HepG2 (cell line): ENCODE measurements at regions not wholly inside any gene's neighbourhood (a gene's known extent, or its start where the extent isn't known, plus 50 kb on each side); places are given as distances from the start of the nearest gene placed in this dataset.

Experiments used
- FOXK2 ChIP-seq: fragments of 450-650 bp; IDR thresholded peaks from 2 replicates; pipeline ENCODE4 v1.6.1; 2016
- HDAC1 ChIP-seq: sonication (generic); formaldehyde crosslinking; IDR thresholded peaks from 2 replicates; pipeline ENCODE4 v1.5.1; 2020; ENCODE audit warnings: mild to moderate bottlenecking, missing genetic modification reagents
- HNF4A ChIP-seq: sonication (generic); formaldehyde crosslinking; IDR thresholded peaks from 2 replicates; pipeline ENCODE4 v1.4.0; 2020; ENCODE audit warnings: missing genetic modification reagents
- KDM4B ChIP-seq: sonication (generic); formaldehyde crosslinking; IDR thresholded peaks from 2 replicates; pipeline ENCODE4 v1.4.0; 2020; ENCODE audit warnings: missing genetic modification reagents
- MED1 ChIP-seq: sonication (generic); formaldehyde crosslinking; IDR thresholded peaks from 2 replicates; pipeline ENCODE4 v1.4.0; 2020; ENCODE audit warnings: missing genetic modification reagents
- MYC ChIP-seq: sonication (generic); formaldehyde crosslinking; IDR thresholded peaks from 2 replicates; pipeline ENCODE4 v1.9.0; 2021; ENCODE audit warnings: missing genetic modification reagents, borderline replicate concordance
- NBN ChIP-seq: fragments of 450-650 bp; conservative IDR thresholded peaks from 2 replicates; pipeline ENCODE4 v1.6.1; 2017
- THYN1 ChIP-seq: sonication (generic); formaldehyde crosslinking; IDR thresholded peaks from 2 replicates; pipeline ENCODE4 v1.8.1; 2023; ENCODE audit warnings: low read depth, mild to moderate bottlenecking, moderate library complexity, missing genetic modification reagents, borderline replicate concordance
- ZNF451 ChIP-seq: sonication (generic); formaldehyde crosslinking; IDR thresholded peaks from 2 replicates; pipeline ENCODE4 v1.5.0; 2020; ENCODE audit warnings: mild to moderate bottlenecking, missing genetic modification reagents
- TF ChIP-seq, protein P1 (sequence below): IDR thresholded peaks from 2 replicates; pipeline ENCODE4 v1.6.1; 2012; ENCODE audit warnings: inconsistent platforms
- TF ChIP-seq, protein P2 (sequence below): sonication (generic); formaldehyde crosslinking; IDR thresholded peaks from one replicate; pipeline ENCODE4 v1.5.1; 2020; ENCODE audit warnings: mild to moderate bottlenecking, missing genetic modification reagents; ENCODE audit errors: not compliant biosample characterization
- TF ChIP-seq, protein P3 (sequence below): sonication (generic); formaldehyde crosslinking; IDR thresholded peaks from 2 replicates; pipeline ENCODE4 v1.5.0; 2020; ENCODE audit warnings: mild to moderate bottlenecking, missing genetic modification reagents
- TF ChIP-seq, protein P4 (sequence below): sonication (generic); formaldehyde crosslinking; conservative IDR thresholded peaks from 2 replicates; pipeline ENCODE4 v1.4.0; 2020; ENCODE audit warnings: missing genetic modification reagents
- TF ChIP-seq, protein P5 (sequence below): sonication (generic); formaldehyde crosslinking; IDR thresholded peaks from 2 replicates; pipeline ENCODE4; 2020; ENCODE audit warnings: missing genetic modification reagents, mild to moderate bottlenecking, borderline replicate concordance

DNA sequence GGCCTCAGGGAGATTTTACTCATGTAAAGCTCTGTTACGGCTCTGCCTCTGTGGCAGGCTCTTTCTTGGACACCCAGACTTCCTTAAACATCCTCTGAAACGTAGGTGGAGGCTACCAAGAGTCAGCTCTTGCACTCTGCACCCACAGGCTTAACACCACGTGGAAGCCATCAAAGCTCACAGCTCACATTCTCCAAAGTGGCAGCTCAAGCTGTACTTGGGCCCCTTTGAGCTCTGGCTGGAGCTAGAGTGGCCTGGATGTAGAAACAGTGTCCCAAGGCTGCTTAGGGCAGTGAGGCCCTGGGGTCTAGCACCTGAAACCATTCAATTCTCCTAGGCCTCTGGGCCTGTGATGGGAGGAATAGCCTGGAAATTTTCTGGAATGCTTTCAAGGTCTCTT is 155.3 kb upstream of the CDKN3 start (continued):
- TF ChIP-seq THYN1 (CRISPR knock-in tag), result no peak
- TF ChIP-seq, protein P1, sequence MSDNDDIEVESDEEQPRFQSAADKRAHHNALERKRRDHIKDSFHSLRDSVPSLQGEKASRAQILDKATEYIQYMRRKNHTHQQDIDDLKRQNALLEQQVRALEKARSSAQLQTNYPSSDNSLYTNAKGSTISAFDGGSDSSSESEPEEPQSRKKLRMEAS, result peak; percentile 49
- TF ChIP-seq, protein P2, sequence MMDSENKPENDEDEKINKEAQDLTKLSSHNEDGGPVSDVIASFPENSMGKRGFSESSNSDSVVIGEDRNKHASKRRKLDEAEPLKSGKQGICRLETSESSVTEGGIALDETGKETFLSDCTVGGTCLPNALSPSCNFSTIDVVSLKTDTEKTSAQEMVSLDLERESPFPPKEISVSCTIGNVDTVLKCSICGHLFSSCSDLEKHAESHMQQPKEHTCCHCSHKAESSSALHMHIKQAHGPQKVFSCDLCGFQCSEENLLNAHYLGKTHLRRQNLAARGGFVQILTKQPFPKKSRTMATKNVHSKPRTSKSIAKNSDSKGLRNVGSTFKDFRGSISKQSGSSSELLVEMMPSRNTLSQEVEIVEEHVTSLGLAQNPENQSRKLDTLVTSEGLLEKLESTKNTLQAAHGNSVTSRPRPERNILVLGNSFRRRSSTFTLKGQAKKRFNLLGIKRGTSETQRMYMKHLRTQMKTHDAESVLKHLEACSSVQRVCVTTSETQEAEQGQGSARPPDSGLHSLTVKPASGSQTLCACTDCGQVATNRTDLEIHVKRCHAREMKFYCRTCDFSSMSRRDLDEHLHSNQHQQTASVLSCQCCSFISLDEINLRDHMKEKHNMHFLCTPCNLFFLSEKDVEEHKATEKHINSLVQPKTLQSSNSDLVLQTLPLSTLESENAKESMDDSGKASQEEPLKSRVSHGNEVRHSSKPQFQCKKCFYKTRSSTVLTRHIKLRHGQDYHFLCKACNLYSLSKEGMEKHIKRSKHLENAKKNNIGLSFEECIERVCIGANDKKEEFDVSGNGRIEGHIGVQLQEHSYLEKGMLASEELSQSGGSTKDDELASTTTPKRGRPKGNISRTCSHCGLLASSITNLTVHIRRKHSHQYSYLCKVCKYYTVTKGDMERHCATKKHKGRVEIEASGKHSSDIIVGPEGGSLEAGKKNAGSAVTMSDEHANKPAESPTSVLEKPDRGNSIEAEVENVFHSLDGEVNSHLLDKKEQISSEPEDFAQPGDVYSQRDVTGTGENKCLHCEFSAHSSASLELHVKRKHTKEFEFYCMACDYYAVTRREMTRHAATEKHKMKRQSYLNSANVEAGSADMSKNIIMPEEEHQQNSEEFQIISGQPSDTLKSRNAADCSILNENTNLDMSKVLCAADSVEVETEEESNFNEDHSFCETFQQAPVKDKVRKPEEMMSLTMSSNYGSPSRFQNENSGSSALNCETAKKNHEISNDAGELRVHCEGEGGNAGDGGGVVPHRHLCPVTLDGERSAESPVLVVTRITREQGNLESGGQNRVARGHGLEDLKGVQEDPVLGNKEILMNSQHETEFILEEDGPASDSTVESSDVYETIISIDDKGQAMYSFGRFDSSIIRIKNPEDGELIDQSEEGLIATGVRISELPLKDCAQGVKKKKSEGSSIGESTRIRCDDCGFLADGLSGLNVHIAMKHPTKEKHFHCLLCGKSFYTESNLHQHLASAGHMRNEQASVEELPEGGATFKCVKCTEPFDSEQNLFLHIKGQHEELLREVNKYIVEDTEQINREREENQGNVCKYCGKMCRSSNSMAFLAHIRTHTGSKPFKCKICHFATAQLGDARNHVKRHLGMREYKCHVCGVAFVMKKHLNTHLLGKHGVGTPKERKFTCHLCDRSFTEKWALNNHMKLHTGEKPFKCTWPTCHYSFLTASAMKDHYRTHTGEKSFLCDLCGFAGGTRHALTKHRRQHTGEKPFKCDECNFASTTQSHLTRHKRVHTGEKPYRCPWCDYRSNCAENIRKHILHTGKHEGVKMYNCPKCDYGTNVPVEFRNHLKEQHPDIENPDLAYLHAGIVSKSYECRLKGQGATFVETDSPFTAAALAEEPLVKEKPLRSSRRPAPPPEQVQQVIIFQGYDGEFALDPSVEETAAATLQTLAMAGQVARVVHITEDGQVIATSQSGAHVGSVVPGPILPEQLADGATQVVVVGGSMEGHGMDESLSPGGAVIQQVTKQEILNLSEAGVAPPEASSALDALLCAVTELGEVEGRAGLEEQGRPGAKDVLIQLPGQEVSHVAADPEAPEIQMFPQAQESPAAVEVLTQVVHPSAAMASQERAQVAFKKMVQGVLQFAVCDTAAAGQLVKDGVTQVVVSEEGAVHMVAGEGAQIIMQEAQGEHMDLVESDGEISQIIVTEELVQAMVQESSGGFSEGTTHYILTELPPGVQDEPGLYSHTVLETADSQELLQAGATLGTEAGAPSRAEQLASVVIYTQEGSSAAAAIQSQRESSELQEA, result no peak
- TF ChIP-seq, protein P3, sequence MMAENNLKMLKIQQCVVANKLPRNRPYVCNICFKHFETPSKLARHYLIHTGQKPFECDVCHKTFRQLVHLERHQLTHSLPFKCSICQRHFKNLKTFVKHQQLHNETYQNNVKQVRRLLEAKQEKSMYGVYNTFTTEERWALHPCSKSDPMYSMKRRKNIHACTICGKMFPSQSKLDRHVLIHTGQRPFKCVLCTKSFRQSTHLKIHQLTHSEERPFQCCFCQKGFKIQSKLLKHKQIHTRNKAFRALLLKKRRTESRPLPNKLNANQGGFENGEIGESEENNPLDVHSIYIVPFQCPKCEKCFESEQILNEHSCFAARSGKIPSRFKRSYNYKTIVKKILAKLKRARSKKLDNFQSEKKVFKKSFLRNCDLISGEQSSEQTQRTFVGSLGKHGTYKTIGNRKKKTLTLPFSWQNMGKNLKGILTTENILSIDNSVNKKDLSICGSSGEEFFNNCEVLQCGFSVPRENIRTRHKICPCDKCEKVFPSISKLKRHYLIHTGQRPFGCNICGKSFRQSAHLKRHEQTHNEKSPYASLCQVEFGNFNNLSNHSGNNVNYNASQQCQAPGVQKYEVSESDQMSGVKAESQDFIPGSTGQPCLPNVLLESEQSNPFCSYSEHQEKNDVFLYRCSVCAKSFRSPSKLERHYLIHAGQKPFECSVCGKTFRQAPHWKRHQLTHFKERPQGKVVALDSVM (CRISPR knock-in tag), result no peak
- peak; percentile 56 for TF ChIP-seq HNF4A (CRISPR knock-in tag)
- TF ChIP-seq, protein P4, sequence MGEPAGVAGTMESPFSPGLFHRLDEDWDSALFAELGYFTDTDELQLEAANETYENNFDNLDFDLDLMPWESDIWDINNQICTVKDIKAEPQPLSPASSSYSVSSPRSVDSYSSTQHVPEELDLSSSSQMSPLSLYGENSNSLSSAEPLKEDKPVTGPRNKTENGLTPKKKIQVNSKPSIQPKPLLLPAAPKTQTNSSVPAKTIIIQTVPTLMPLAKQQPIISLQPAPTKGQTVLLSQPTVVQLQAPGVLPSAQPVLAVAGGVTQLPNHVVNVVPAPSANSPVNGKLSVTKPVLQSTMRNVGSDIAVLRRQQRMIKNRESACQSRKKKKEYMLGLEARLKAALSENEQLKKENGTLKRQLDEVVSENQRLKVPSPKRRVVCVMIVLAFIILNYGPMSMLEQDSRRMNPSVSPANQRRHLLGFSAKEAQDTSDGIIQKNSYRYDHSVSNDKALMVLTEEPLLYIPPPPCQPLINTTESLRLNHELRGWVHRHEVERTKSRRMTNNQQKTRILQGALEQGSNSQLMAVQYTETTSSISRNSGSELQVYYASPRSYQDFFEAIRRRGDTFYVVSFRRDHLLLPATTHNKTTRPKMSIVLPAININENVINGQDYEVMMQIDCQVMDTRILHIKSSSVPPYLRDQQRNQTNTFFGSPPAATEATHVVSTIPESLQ, result no peak
- no peak for TF ChIP-seq FOXK2
- TF ChIP-seq MYC (CRISPR knock-in tag), result 0 out of 2 replicates have a peak, but pooled peaks have one; percentile 33
- TF ChIP-seq, protein P5, sequence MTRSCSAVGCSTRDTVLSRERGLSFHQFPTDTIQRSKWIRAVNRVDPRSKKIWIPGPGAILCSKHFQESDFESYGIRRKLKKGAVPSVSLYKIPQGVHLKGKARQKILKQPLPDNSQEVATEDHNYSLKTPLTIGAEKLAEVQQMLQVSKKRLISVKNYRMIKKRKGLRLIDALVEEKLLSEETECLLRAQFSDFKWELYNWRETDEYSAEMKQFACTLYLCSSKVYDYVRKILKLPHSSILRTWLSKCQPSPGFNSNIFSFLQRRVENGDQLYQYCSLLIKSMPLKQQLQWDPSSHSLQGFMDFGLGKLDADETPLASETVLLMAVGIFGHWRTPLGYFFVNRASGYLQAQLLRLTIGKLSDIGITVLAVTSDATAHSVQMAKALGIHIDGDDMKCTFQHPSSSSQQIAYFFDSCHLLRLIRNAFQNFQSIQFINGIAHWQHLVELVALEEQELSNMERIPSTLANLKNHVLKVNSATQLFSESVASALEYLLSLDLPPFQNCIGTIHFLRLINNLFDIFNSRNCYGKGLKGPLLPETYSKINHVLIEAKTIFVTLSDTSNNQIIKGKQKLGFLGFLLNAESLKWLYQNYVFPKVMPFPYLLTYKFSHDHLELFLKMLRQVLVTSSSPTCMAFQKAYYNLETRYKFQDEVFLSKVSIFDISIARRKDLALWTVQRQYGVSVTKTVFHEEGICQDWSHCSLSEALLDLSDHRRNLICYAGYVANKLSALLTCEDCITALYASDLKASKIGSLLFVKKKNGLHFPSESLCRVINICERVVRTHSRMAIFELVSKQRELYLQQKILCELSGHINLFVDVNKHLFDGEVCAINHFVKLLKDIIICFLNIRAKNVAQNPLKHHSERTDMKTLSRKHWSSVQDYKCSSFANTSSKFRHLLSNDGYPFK (CRISPR knock-in tag), result no peak
- TF ChIP-seq ZNF451 (CRISPR knock-in tag), result no peak
- TF ChIP-seq MED1, result no peak
- no peak for TF ChIP-seq NBN
- TF ChIP-seq HDAC1 (CRISPR knock-in tag), result no peak
- TF ChIP-seq KDM4B (CRISPR knock-in tag), result no peak
